ENCODE measurements at regions not wholly inside any gene's neighbourhood (a gene's known extent, or its start where the extent isn't known, plus 50 kb on each side); places are given as distances from the start of the nearest gene placed in this dataset.
"Not testable (repeated sequence)": the region's sequence is repeated elsewhere in the genome, so short reads cannot be mapped to it uniquely, and the experiment has no call there.

GRCh38 chr18:42473611-42474010 is 518.6 kb downstream of the PIK3C3 start:
- ChIA-PET CTCF (no interaction called here), POLR2A (no interaction called here)
- Mint-ChIP-seq H3K36me3 (ENCODE audit: low read depth) (no peaks in the 10 kb centered on the region), H3K27ac (no peak overlapping the region), H3K4me3 (no peak overlapping the region), H3K4me1 (no peaks in the 10 kb centered on the region), H3K27me3 (no peaks in the 10 kb centered on the region), H3K9me3 (no peaks in the 10 kb centered on the region)
- DNase-seq = no peak

GRCh38 chr18:42474577-42474976 is 519.5 kb downstream of the PIK3C3 start:
- POLR2A ChIA-PET = no interaction called here
- DNase-seq = no peak

GRCh38 chr18:42475157-42475556 is 520.1 kb downstream of the PIK3C3 start:
- H3K4me1 Mint-ChIP-seq = no peaks in the 10 kb centered on the region
- no peak for DNase-seq
- H3K9me3 Mint-ChIP-seq = no peaks in the 10 kb centered on the region
- no peaks in the 10 kb centered on the region for H3K27me3 Mint-ChIP-seq
- no peaks in the 10 kb centered on the region for H3K36me3 Mint-ChIP-seq (ENCODE audit: low read depth)
- ChIA-PET CTCF (no interaction called here), POLR2A (no interaction called here)
- no peak overlapping the region for H3K27ac Mint-ChIP-seq
- H3K4me3 Mint-ChIP-seq = no peak overlapping the region

More at GRCh38 chr18:42474577-42474976, 519.5 kb downstream of the PIK3C3 start:
- no peaks in the 10 kb centered on the region for H3K4me1 Mint-ChIP-seq
- H3K27me3 Mint-ChIP-seq = no peaks in the 10 kb centered on the region
- no peak overlapping the region for H3K4me3 Mint-ChIP-seq
- H3K9me3 Mint-ChIP-seq = no peaks in the 10 kb centered on the region
- no peaks in the 10 kb centered on the region for H3K36me3 Mint-ChIP-seq (ENCODE audit: low read depth)
- CTCF ChIA-PET = no interaction called here
- H3K27ac Mint-ChIP-seq = no peak overlapping the region

- no peak for DNase-seq
- Mint-ChIP-seq H3K4me3 (no peak overlapping the region), H3K36me3 (ENCODE audit: low read depth) (no peaks in the 10 kb centered on the region), H3K27me3 (no peaks in the 10 kb centered on the region), H3K9me3 (peaks cover 2% of the 10 kb centered on the region), H3K4me1 (no peaks in the 10 kb centered on the region), H3K27ac (no peak overlapping the region)
- CTCF ChIA-PET = no interaction called here
- POLR2A ChIA-PET = no interaction called here
Observed at GRCh38 chr18:42477267-42477666, 522.2 kb downstream of the PIK3C3 start.

- no peak overlapping the region for H3K27ac Mint-ChIP-seq
- peaks cover 2% of the 10 kb centered on the region for H3K9me3 Mint-ChIP-seq
- CTCF ChIA-PET = no interaction called here
- H3K27me3 Mint-ChIP-seq = no peaks in the 10 kb centered on the region
- H3K36me3 Mint-ChIP-seq (ENCODE audit: low read depth) = no peaks in the 10 kb centered on the region
- POLR2A ChIA-PET = no interaction called here
- DNase-seq = no peak
- H3K4me1 Mint-ChIP-seq = no peaks in the 10 kb centered on the region
- no peak overlapping the region for H3K4me3 Mint-ChIP-seq
Observed at GRCh38 chr18:42480441-42480840, 525.4 kb downstream of the PIK3C3 start.

- peaks cover 2% of the 10 kb centered on the region for H3K9me3 Mint-ChIP-seq
- no peaks in the 10 kb centered on the region for H3K36me3 Mint-ChIP-seq (ENCODE audit: low read depth)
- H3K27me3 Mint-ChIP-seq = no peaks in the 10 kb centered on the region
- POLR2A ChIA-PET = no interaction called here
- DNase-seq = no peak
- CTCF ChIA-PET = no interaction called here
- H3K4me1 Mint-ChIP-seq = no peaks in the 10 kb centered on the region
- no peak overlapping the region for H3K4me3 Mint-ChIP-seq
- H3K27ac Mint-ChIP-seq = no peak overlapping the region
Observed at GRCh38 chr18:42484648-42485047, 529.6 kb downstream of the PIK3C3 start.

- CTCF ChIA-PET = no interaction called here
- POLR2A ChIA-PET = no interaction called here
- H3K4me1 Mint-ChIP-seq = no peaks in the 10 kb centered on the region
Observed at GRCh38 chr18:42486271-42486670, 531.2 kb downstream of the PIK3C3 start.

GRCh38 chr18:42508683-42509296 is 553.8 kb downstream of the PIK3C3 start:
- no peak for DNase-seq
- Mint-ChIP-seq H3K4me1 (no peaks in the 10 kb centered on the region), H3K27ac (no peak overlapping the region), H3K4me3 (no peak overlapping the region), H3K27me3 (no peaks in the 10 kb centered on the region), H3K9me3 (peaks cover 2% of the 10 kb centered on the region), H3K36me3 (ENCODE audit: low read depth) (no peaks in the 10 kb centered on the region)
- CTCF ChIA-PET = no interaction called here
- POLR2A ChIA-PET = no interaction called here

More at GRCh38 chr18:42486271-42486670, 531.2 kb downstream of the PIK3C3 start:
- H3K9me3 Mint-ChIP-seq = peaks cover 2% of the 10 kb centered on the region
- no peak overlapping the region for H3K4me3 Mint-ChIP-seq
- no peaks in the 10 kb centered on the region for H3K27me3 Mint-ChIP-seq
- no peaks in the 10 kb centered on the region for H3K36me3 Mint-ChIP-seq (ENCODE audit: low read depth)
- no peak for DNase-seq
- no peak overlapping the region for H3K27ac Mint-ChIP-seq

- CTCF ChIA-PET = no interaction called here
- Mint-ChIP-seq H3K4me3 (no peak overlapping the region), H3K36me3 (ENCODE audit: low read depth) (no peaks in the 10 kb centered on the region), H3K4me1 (no peaks in the 10 kb centered on the region), H3K27ac (no peak overlapping the region), H3K9me3 (peaks cover 2% of the 10 kb centered on the region), H3K27me3 (no peaks in the 10 kb centered on the region)
- POLR2A ChIA-PET = no interaction called here
- DNase-seq = no peak
Observed at GRCh38 chr18:42509750-42510415, 554.8 kb downstream of the PIK3C3 start.

GRCh38 chr18:42510540-42510939 is 555.5 kb downstream of the PIK3C3 start:
- DNase-seq = no peak
- POLR2A ChIA-PET = no interaction called here
- Mint-ChIP-seq H3K36me3 (ENCODE audit: low read depth) (no peaks in the 10 kb centered on the region), H3K4me3 (no peak overlapping the region), H3K4me1 (no peaks in the 10 kb centered on the region), H3K27me3 (no peaks in the 10 kb centered on the region), H3K27ac (no peak overlapping the region), H3K9me3 (no peaks in the 10 kb centered on the region)
- CTCF ChIA-PET = no interaction called here

GRCh38 chr18:42513441-42513840 is 558.4 kb downstream of the PIK3C3 start:
- Mint-ChIP-seq H3K36me3 (ENCODE audit: low read depth) (no peaks in the 10 kb centered on the region), H3K4me3 (no peak overlapping the region), H3K27ac (no peak overlapping the region), H3K9me3 (no peaks in the 10 kb centered on the region), H3K4me1 (no peaks in the 10 kb centered on the region), H3K27me3 (no peaks in the 10 kb centered on the region)
- CTCF ChIA-PET = no interaction called here
- POLR2A ChIA-PET = no interaction called here
- DNase-seq = no peak

- Mint-ChIP-seq H3K4me3 (no peak overlapping the region), H3K36me3 (ENCODE audit: low read depth) (no peaks in the 10 kb centered on the region), H3K4me1 (no peaks in the 10 kb centered on the region), H3K9me3 (no peaks in the 10 kb centered on the region), H3K27me3 (no peaks in the 10 kb centered on the region), H3K27ac (no peak overlapping the region)
- no peak for DNase-seq
- ChIA-PET CTCF (no interaction called here), POLR2A (no interaction called here)
Observed at GRCh38 chr18:42514512-42514911, 559.5 kb downstream of the PIK3C3 start.

- Mint-ChIP-seq H3K36me3 (ENCODE audit: low read depth) (no peaks in the 10 kb centered on the region), H3K4me1 (no peaks in the 10 kb centered on the region), H3K27me3 (no peaks in the 10 kb centered on the region), H3K4me3 (no peak overlapping the region), H3K9me3 (no peaks in the 10 kb centered on the region), H3K27ac (no peak overlapping the region)
- ChIA-PET POLR2A (no interaction called here), CTCF (no interaction called here)
- no peak for DNase-seq
Observed at GRCh38 chr18:42517896-42518295, 562.9 kb downstream of the PIK3C3 start.

- CTCF ChIA-PET, H3K4me3 Mint-ChIP-seq: not testable (repeated sequence)
Observed at GRCh38 chr18:42518331-42518730, 563.3 kb downstream of the PIK3C3 start.

More at GRCh38 chr18:42518331-42518730, 563.3 kb downstream of the PIK3C3 start:
- H3K27ac Mint-ChIP-seq; H3K9me3 Mint-ChIP-seq; POLR2A ChIA-PET; H3K27me3 Mint-ChIP-seq; H3K36me3 Mint-ChIP-seq (ENCODE audit: low read depth); H3K4me1 Mint-ChIP-seq; DNase-seq: not testable (repeated sequence)
